ENCODE measurements at regions not wholly inside any gene's neighbourhood (a gene's known extent, or its start where the extent isn't known, plus 50 kb on each side); places are given as distances from the start of the nearest gene placed in this dataset.

- peak; percentile 1 for DNase-seq (ENCODE audit: low read depth)
- no peak overlapping the region for H3K4me3 ChIP-seq (ENCODE audit: control insufficient read depth, low read depth, low read length)
- TF ChIP-seq CTCF (conservative IDR thresholded peaks at IDR 0.05; ENCODE audit: control insufficient read depth, insufficient read depth, low read depth, low read length) = no peak
These were observed 414.9 kb downstream of the ETNK1 start for GRCh38 chr12:23039834-23040233.

DNA sequence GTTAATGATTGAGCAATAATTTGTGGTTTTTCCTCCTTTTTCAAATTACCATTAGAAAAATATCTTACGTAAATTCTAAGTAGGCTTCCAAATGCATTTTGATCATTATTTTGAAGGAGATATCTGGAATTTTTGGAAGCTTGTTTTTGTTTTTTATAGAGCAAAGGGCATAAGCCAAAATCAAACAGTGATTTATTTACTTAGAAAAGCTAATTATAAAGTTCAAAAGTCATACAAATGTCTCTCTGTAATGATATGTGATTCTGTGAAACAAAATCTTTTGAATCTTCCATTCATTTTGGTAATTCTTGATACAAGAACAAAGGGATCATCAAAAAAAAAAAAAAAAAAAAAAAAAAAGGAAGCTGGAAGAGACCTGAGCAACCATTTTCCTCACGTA, 416.8 kb downstream of the ETNK1 start:
- no peak overlapping the region for H3K4me3 ChIP-seq (ENCODE audit: control insufficient read depth, low read depth, low read length)
- no peak for TF ChIP-seq CTCF (conservative IDR thresholded peaks at IDR 0.05; ENCODE audit: control insufficient read depth, insufficient read depth, low read depth, low read length)
- DNase-seq (ENCODE audit: low read depth) = no peak

DNA sequence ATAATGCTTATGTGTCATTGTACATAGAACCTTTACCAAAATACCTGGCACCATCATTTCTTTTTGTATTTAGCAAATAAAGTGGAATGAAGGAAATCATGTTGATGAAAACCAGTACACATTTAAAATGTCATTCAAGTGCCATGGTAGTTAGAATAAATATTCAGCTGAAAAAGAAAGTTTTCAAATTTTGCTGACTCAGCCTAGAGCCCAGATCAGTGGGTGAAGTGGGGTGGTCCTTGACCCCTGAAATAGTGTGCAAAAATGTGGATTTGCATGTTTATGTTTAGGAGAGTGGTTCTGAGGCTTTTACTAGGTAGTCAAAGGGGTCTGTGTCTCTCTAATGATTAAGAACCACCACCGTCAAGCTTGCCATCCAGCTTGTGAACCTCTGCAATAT, 418.7 kb downstream of the ETNK1 start:
- H3K4me3 ChIP-seq (ENCODE audit: control insufficient read depth, low read depth, low read length) = no peak overlapping the region
- no peak for DNase-seq (ENCODE audit: low read depth)
- TF ChIP-seq CTCF (conservative IDR thresholded peaks at IDR 0.05; ENCODE audit: control insufficient read depth, insufficient read depth, low read depth, low read length) = no peak

- no peak for TF ChIP-seq CTCF (conservative IDR thresholded peaks at IDR 0.05; ENCODE audit: control insufficient read depth, insufficient read depth, low read depth, low read length)
- peak; percentile 45 for DNase-seq (ENCODE audit: low read depth)
- H3K4me3 ChIP-seq (ENCODE audit: control insufficient read depth, low read depth, low read length) = no peak overlapping the region
These were observed 424.2 kb downstream of the ETNK1 start for GRCh38 chr12:23049180-23049579.

DNA sequence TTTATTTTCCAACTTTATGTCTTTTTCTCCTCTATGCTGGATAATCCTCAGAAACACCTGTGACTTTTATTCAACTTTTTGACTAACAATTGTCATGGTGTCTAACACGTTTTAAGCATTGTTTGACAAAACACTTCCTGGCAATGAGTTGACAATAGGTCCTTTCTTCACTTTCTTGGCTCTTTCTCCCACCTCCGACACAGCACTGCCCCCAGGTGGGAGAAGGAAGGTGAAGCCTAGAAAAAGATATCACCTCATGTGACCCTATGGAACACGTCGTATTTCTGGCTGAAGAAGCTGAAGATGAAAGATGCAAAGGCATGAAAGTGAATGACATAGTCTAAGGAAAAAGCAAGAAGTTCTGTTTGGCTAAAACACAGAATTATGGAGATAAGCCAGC, 430.0 kb downstream of the ETNK1 start:
- no peak overlapping the region for H3K4me3 ChIP-seq (ENCODE audit: control insufficient read depth, low read depth, low read length)
- peak; percentile 26 for DNase-seq (ENCODE audit: low read depth)
- peak; percentile 43 for TF ChIP-seq CTCF (conservative IDR thresholded peaks at IDR 0.05; ENCODE audit: control insufficient read depth, insufficient read depth, low read depth, low read length)

GRCh38 chr12:23057571-23057970, 432.6 kb downstream of the ETNK1 start:
- TF ChIP-seq CTCF (conservative IDR thresholded peaks at IDR 0.05; ENCODE audit: control insufficient read depth, insufficient read depth, low read depth, low read length) = no peak
- no peak for DNase-seq (ENCODE audit: low read depth)
- no peak overlapping the region for H3K4me3 ChIP-seq (ENCODE audit: control insufficient read depth, low read depth, low read length)

DNA sequence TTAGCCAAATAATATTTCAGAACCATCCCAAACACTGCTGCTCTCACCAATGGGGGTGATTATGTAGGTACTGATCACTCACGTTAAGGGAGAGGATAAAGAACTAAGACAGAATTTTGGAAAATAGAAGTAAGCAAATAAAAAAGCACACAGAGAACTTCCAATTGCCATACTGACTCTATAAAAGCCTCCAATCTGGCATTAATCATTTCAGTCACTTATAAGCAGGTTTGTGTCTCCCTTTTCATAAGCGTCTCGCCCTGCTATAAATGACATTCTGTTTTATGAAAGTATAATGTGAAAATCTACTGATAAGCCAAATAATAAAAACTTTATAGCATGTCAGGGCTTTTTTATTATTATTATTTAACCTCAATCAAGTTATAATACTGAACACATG, 435.2 kb downstream of the ETNK1 start:
- no peak overlapping the region for H3K4me3 ChIP-seq (ENCODE audit: control insufficient read depth, low read depth, low read length)
- TF ChIP-seq CTCF (conservative IDR thresholded peaks at IDR 0.05; ENCODE audit: control insufficient read depth, insufficient read depth, low read depth, low read length) = no peak
- DNase-seq (ENCODE audit: low read depth) = no peak

Measured in fibroblast of mammary gland (primary cell).